KOPT-K1 (cell line): ENCODE measurements at regions not wholly inside any gene's neighbourhood (a gene's known extent, or its start where the extent isn't known, plus 50 kb on each side); places are given as distances from the start of the nearest gene placed in this dataset.

Experiments used
- H3K27ac ChIP-seq: fragments of 200-600 bp; sonication (generic); 2 replicates; pipeline ENCODE4 v1.5.1; 2016; ENCODE audit warnings: antibody characterized with exemption, mild to moderate bottlenecking, low read depth, low read length; ENCODE audit not compliant: poor library complexity, severe bottlenecking
- H3K36me3 ChIP-seq: fragments of 200-600 bp; sonication (generic); 2 replicates; pipeline ENCODE4 v1.5.1; 2017; ENCODE audit warnings: antibody characterized with exemption, mild to moderate bottlenecking, low read length, moderate library complexity; ENCODE audit not compliant: insufficient read depth
- H3K9me3 ChIP-seq: fragments of 200-600 bp; sonication (generic); 2 replicates; pipeline ENCODE4 v1.5.1; 2017; ENCODE audit warnings: antibody characterized with exemption, low read length, mild to moderate bottlenecking; ENCODE audit not compliant: insufficient read depth, poor library complexity, severe bottlenecking

DNA sequence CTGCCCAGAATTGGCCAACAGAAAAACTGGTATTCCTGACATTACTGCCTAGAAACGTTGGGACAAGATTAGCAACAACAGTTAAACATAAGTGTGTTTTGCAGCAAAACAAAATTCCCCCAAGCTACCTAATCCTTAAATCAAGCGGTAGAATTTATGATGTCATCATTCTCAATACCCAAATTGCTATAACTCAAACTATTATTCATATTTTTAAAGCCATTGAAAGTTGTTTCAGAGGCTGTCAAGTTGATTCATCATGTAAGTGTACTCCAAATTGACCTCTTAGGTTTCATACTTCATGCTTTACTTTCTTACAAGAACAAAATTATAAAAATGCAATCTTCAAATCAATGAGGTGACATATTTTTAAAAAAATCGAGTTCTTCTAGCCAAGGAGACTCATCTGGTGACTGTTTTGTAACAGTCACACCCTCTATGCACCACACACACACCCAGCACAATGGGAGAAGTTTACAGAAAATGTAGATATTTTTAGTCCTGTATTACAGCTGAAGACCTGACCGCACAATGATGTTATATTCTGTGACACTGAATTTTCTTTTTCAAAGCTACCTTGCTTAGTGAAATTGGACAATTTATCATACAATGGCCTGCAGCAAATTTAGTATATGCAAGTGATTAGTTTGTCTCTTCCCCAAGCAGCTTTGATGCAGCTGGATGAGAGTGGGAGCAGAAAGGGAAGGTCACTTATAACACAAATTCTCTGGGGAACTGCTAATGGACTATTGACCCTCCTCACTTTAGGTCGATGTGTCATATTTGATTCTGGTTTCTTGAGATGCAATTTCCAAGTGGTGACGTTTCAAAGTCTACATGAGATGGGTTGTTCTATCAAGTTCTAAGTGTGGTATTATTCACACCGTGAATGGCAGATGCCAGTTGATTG is 345.3 kb upstream of the OBI1 start:
- no peak overlapping the region for H3K27ac ChIP-seq
- no peaks in the 10 kb centered on the region for H3K9me3 ChIP-seq

DNA sequence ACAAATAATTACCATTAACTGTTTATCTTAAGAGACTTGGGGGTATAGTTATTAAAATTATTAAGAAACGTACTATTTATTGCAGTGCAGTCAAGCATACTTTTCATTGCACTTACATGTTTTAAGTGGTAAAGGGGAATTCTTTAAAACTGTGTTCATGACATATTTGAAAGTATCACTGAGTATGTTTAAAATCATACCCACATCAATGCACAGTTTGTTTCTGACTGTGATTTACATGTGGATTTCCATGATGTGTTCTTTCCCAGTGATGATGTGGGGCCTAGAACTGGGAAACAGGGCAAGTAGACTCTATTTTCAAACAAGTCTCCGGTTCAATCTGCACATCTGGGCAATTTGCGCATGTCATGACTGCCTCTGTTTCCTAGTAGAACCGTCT is 340.5 kb upstream of the OBI1 start:
- Histone ChIP-seq H3K27ac (no peak overlapping the region), H3K36me3 (no peaks in the 10 kb centered on the region), H3K9me3 (no peaks in the 10 kb centered on the region)

More for the DNA sequence above, 345.3 kb upstream of the OBI1 start:
- H3K36me3 ChIP-seq = no peaks in the 10 kb centered on the region

DNA sequence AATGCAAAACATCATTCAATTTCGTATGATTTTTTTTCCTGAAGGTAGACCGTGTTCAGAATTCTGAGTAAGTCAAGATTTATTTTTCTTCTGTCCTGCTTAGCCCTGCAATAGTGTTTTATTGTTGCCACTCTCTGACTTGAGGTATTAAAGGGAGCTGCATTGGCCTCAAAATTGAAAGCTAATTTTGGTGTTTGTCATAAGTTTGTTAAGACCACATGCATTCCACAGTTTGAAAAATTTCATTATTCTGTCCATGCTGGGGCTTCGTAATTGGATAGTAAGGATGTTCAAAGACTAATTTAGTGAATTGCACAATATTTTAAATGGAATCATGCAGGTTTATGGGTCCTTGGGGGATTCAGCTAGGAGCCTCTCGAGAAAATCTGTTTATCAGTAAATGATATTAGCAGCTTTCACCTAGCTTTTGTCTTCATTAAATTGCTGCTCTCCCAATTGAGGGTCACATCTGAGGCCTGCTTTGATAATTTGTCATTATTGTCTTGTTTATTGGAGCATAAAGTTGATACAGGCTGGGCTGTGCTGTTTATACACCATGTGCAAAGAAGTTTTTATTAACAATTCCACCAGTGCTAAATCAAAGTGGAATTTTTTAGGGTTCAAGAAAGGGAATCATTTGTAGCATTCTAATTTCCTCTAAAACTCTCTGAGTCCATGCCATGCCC is 339.8 kb upstream of the OBI1 start:
- Histone ChIP-seq H3K27ac (no peak overlapping the region), H3K36me3 (no peaks in the 10 kb centered on the region), H3K9me3 (no peaks in the 10 kb centered on the region)

DNA sequence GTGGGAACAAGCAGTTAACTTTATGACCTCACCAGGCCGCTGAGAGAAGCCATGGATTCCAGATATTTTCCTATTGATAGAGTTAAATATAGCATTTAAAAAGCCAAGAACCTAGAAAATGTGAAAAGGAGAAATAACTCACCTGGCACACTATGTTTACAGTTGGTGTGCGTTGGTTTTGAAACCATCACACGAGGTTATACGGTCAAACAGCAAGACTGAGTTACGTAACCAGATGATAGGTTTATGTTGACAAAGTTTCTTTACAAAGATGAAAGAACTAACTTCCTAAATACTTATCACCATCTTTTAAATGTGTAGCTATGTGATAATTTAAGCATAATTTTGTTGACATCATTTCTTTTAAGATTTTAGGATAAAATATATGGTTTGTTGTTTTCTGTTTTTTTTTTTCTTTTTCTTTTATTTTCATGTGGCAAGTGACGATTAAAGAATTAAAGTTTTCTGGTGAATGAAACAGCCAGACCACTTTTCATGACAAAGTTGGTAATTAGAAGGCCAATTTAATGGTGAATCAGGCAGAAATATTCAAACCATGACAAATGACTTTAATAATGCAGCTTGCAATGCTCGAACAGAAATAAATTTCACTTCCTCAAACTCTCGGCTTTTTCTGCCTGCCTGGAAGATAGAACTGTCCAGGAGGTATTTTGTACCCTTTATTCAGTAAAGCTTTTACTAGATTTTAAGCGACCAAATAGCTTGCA is 339.1 kb upstream of the OBI1 start:
- no peaks in the 10 kb centered on the region for H3K36me3 ChIP-seq
- no peaks in the 10 kb centered on the region for H3K9me3 ChIP-seq
- no peak overlapping the region for H3K27ac ChIP-seq

DNA sequence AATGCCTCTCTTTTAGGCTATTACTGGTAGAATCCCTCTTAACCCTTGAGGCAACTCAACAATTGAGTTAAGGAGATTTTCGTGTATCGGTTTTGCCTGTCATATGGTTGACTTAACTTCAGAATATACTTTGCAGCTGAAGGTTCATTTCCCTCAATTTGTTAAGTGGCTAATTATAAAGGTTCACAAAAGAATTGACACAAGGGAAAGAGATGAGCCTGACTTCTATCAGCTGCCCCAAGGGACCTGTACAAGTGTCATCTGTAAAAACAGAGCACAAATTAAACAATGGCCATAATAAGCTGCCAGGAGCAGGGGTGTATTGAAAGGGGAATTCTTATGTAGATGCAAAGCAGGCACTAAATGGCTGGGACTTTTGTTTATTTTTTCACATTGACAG is 334.8 kb upstream of the OBI1 start:
- no peaks in the 10 kb centered on the region for H3K36me3 ChIP-seq
- H3K27ac ChIP-seq = no peak overlapping the region
- no peaks in the 10 kb centered on the region for H3K9me3 ChIP-seq

DNA sequence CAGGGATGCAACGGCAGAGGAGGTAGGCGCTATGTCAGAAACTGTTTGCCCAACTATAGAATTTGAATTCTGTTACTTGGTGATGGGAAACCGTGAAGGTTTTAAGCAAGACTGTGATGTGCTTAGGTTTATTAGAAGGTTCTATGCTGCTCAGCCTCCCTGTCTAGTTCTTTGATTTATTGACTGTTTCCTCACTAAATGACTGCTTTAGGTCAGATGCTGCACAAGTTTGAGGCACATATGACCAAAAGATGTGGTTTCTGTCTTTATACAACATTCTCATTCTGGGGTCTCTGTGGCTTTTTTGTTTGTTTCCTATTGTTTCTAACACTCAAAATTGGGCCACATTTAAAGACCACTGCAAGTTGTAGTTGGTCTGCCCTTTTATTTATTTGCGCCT is 323.0 kb upstream of the OBI1 start:
- H3K36me3 ChIP-seq = no peaks in the 10 kb centered on the region
- no peak overlapping the region for H3K27ac ChIP-seq
- H3K9me3 ChIP-seq = no peaks in the 10 kb centered on the region

DNA sequence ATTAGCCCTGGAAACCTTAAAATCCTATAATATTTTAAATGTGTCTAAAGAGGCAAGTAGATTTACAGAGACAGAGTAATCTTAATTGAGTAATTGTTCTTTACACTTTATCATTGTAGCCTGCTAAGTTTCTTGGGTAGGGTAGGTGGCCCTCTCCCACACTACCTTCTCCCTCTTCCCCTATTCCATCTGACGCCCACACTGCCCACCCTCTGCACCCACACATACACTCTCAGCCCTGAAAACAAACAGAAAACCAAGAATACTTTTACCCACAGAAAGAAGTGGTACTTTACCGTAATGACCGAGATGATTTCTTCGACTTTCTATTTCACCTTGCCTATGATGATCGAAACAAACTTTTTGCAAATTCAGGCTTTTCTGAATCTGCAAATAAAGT is 320.4 kb upstream of the OBI1 start:
- no peak overlapping the region for H3K27ac ChIP-seq
- no peaks in the 10 kb centered on the region for H3K9me3 ChIP-seq
- no peaks in the 10 kb centered on the region for H3K36me3 ChIP-seq

DNA sequence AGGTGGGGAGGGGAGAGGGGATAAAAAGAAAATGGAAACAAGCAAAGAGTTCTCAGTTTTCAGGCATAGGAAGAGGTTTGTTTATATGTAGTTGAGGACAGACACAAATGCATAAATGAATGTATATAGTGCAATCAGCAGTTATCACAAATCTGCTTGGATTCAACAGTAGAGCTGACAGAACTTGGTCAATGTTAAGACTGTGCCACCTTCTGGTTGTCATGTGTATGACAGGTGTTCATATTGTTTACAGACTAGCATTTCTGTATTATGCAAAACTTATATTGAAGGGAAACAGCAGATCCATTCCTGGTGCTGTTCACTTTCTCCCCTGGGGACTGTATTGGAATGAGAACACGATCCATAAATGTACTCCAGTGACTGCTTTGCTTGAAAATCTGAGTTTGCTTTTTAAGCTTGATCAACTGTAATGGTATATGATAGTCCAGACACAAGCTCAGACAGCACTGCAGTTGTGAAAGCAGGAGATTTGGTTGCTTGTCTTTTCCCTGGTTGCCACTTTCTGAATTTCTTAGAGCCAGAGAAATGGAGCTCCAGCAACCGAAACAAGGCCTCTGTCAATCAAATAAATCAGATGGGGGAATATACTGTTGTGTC is 319.5 kb upstream of the OBI1 start:
- H3K9me3 ChIP-seq = no peaks in the 10 kb centered on the region
- no peak overlapping the region for H3K27ac ChIP-seq
- no peaks in the 10 kb centered on the region for H3K36me3 ChIP-seq

DNA sequence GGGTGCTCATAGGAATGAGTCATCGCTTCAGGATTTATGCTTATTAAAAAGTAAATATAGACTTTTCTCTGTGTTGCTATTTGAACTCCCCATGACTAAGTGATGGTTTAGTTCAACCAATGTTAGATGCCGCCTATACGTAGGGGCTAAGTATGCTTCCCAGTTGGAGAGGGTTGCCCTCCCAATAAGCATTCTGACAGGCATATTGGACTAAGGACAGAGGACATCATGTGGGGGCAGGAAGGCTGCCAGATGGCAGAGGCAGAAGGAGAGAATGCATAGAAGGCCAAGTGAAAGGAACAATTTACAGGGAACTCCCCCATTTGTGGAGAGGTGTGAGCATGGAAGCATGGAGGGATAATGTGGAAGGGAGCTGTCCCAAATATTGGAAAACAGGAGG is 318.4 kb upstream of the OBI1 start:
- H3K36me3 ChIP-seq = no peaks in the 10 kb centered on the region
- no peak overlapping the region for H3K27ac ChIP-seq
- no peaks in the 10 kb centered on the region for H3K9me3 ChIP-seq

DNA sequence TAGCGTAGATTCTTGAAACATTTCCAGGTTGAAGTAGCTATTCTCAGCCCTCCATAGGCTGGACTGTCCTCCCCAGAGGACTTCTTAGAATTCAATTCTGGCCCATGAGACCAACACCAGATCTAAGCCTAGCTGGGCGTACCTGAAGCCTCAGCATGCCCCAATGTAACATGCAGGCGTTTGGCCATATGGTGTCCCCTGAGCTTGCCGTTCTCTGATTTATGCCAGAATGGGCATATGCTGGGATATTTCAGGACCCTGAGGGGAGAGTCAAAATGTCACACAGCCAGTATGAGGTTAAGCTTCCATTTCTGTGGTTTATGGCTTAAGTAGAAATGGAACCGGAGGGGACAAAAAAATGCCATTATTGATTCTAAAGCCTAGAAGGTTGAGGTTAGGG is 317.7 kb upstream of the OBI1 start:
- H3K36me3 ChIP-seq = no peaks in the 10 kb centered on the region
- H3K9me3 ChIP-seq = no peaks in the 10 kb centered on the region
- H3K27ac ChIP-seq = no peak overlapping the region

DNA sequence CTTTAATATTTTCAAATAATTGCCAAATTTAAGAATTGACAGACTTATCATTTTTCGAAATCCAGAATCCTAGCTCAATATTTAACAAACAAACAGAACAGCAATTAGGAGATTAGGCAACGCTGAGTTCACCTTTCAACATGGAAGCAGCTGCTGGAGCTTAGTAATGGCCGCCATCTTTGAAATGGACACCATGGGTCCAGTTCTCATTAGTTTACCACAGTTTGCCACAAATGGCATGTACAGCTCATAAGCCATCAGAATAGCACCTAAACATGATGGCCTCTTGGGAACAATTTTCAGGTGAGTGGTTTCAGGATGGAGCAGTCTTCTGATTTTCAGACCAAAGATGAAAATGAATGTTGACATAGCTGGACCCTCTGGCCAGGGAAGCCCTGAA is 313.6 kb upstream of the OBI1 start:
- Histone ChIP-seq H3K9me3 (no peaks in the 10 kb centered on the region), H3K36me3 (no peaks in the 10 kb centered on the region), H3K27ac (no peak overlapping the region)

DNA sequence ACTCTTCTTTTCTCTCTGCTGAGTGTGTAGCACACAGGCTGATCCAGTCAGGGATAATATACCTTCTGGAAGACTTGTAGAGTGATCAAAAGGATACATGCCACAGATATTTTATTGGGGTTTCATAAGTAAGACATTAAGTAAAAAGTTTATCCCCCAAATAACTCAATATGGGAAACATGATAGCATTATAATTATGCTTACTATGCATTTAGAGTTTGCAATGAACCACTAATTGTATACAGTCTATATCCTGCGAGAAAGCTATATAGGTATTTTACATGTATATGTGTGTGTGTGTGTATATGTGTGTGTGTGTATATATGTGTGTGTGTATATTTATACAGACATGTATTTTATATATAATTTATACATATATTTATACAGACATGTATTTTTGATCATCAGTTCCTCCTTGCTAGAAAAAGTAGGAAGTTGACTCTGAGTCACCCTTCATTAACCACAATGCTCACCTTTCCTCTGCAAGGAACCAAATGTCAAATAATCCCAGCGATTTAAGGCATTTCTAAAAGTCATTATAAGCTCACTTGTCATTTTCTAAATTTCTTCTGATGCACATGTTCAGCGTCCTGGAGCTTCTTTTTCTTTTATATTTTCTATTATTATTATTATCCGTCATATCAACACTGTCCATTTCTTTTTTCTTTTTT is 312.5 kb upstream of the OBI1 start:
- no peaks in the 10 kb centered on the region for H3K36me3 ChIP-seq
- no peak overlapping the region for H3K27ac ChIP-seq
- H3K9me3 ChIP-seq = no peaks in the 10 kb centered on the region

DNA sequence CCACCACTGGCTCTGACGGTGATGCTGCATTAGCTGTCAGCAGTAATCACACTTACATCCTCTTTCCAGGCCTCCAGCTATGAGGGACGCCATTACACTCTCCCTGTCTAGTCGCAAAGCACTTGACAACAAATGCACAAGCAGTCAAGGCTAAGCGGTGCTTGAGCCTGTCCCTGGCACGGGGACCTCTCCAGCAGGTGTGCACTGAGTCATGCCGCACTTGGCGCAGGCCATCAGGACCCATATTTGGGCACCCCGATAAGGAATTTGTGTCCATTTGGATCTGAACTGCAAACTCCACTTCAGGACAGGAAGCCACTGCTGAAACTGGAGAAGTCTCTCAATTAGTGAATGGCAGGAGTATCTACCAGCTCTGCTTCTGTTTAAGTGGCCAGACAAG is 301.9 kb upstream of the OBI1 start:
- H3K36me3 ChIP-seq = no peaks in the 10 kb centered on the region

DNA sequence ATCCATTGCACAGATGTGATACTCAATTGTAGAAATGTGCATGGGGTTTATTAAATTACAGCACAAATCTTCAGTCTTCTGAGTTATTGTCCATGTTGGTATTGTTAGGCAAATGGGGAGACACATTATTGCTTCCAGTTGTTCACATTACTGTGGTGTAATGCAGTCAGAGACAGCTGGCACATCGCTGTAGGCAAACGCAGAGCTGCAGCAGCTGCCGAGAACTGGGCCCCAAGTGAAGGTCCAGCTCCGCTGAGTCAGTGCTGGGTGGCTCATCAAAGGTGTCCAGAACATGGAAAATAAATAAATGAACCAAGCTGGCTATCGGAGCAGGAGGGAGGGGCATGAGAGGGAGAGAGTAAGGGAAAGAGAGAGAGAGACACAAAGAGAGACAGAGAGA is 299.1 kb upstream of the OBI1 start:
- Histone ChIP-seq H3K27ac (no peak overlapping the region), H3K9me3 (no peaks in the 10 kb centered on the region), H3K36me3 (no peaks in the 10 kb centered on the region)

More for the DNA sequence above, 301.9 kb upstream of the OBI1 start:
- no peak overlapping the region for H3K27ac ChIP-seq
- no peaks in the 10 kb centered on the region for H3K9me3 ChIP-seq
